ENCODE measurements at regions not wholly inside any gene's neighbourhood (a gene's known extent, or its start where the extent isn't known, plus 50 kb on each side); places are given as distances from the start of the nearest gene placed in this dataset.

- intact Hi-C loops (cut with DNase I, micrococcal nuclease): no loop called here
- Histone ChIP-seq H3K27me3 (ENCODE audit: control insufficient read depth in 1 of 2, insufficient read depth in 2 of 2, low read length in 2 of 2) (no peaks in the 10 kb centered on the region), H3K4me1 (ENCODE audit: insufficient read depth, low read length) (no peaks in the 10 kb centered on the region), H3K27ac (ENCODE audit: low read depth in 1 of 2, low read length in 2 of 2) (no peak overlapping the region), H3K9me3 (ENCODE audit: control insufficient read depth in 1 of 2, insufficient read depth in 1 of 2, low read length in 2 of 2) (no peaks in the 10 kb centered on the region), H3K36me3 (ENCODE audit: insufficient read depth, low read length) (no peaks in the 10 kb centered on the region), H3K4me3 (ENCODE audit: low read length) (no peak overlapping the region)
- no peaks in the 10 kb centered on the region for H3K27me3 Mint-ChIP-seq
- CTCF ChIA-PET: no interaction called here
- H3K27ac Mint-ChIP-seq: no peak overlapping the region
- H3K4me3 Mint-ChIP-seq: no peak overlapping the region
- DNase-seq (no peak), ATAC-seq (ENCODE audit: poor library complexity) (no peak)
- H3K4me1 Mint-ChIP-seq (ENCODE audit: low read depth): no peaks in the 10 kb centered on the region
- POLR2A ChIA-PET: no interaction called here
- H3K36me3 Mint-ChIP-seq (ENCODE audit: low read depth): no peaks in the 10 kb centered on the region
- no peaks in the 10 kb centered on the region for H3K9me3 Mint-ChIP-seq
- TF ChIP-seq CTCF (IDR thresholded peaks at IDR 0.05): no peak
Observed at GRCh38 chrX:30943984-30944383, 54.9 kb upstream of the TAB3 start.

GRCh38 chrX:30941898-30942297 is 52.8 kb upstream of the TAB3 start:
- ATAC-seq (ENCODE audit: poor library complexity): no peak
- H3K27me3 Mint-ChIP-seq: no peaks in the 10 kb centered on the region
- H3K36me3 Mint-ChIP-seq (ENCODE audit: low read depth): no peaks in the 10 kb centered on the region
- H3K4me3 Mint-ChIP-seq: no peak overlapping the region
- POLR2A ChIA-PET: no interaction called here
- CTCF ChIA-PET: no interaction called here
- Histone ChIP-seq H3K27ac (ENCODE audit: low read depth in 1 of 2, low read length in 2 of 2) (no peak overlapping the region), H3K9me3 (ENCODE audit: control insufficient read depth in 1 of 2, insufficient read depth in 1 of 2, low read length in 2 of 2) (no peaks in the 10 kb centered on the region), H3K4me1 (ENCODE audit: insufficient read depth, low read length) (no peaks in the 10 kb centered on the region), H3K4me3 (ENCODE audit: low read length) (no peak overlapping the region), H3K36me3 (ENCODE audit: insufficient read depth, low read length) (no peaks in the 10 kb centered on the region), H3K27me3 (ENCODE audit: control insufficient read depth in 1 of 2, insufficient read depth in 2 of 2, low read length in 2 of 2) (no peaks in the 10 kb centered on the region)
- no peaks in the 10 kb centered on the region for H3K4me1 Mint-ChIP-seq (ENCODE audit: low read depth)
- TF ChIP-seq CTCF (IDR thresholded peaks at IDR 0.05): no peak
- no peak overlapping the region for H3K27ac Mint-ChIP-seq
- no peaks in the 10 kb centered on the region for H3K9me3 Mint-ChIP-seq
- DNase-seq: no peak
- intact Hi-C loops (cut with DNase I, micrococcal nuclease): no loop called here

- Mint-ChIP-seq H3K36me3 (ENCODE audit: low read depth) (no peaks in the 10 kb centered on the region), H3K27ac (no peak overlapping the region), H3K27me3 (no peaks in the 10 kb centered on the region), H3K4me1 (ENCODE audit: low read depth) (no peaks in the 10 kb centered on the region), H3K4me3 (no peak overlapping the region), H3K9me3 (no peaks in the 10 kb centered on the region)
- no peak for DNase-seq
- H3K27ac ChIP-seq (ENCODE audit: low read depth in 1 of 2, low read length in 2 of 2): no peak overlapping the region
- ChIA-PET POLR2A (no interaction called here), CTCF (interaction anchor here (0.8 to 1.4 kb wide), 2 partner anchors 10 to 16 kb away, joined by 3 to 4 read pairs; no protein-coding TSS in a partner anchor)
- no peaks in the 10 kb centered on the region for H3K4me1 ChIP-seq (ENCODE audit: insufficient read depth, low read length)
- H3K36me3 ChIP-seq (ENCODE audit: insufficient read depth, low read length): no peaks in the 10 kb centered on the region
- no peaks in the 10 kb centered on the region for H3K9me3 ChIP-seq (ENCODE audit: control insufficient read depth in 1 of 2, insufficient read depth in 1 of 2, low read length in 2 of 2)
- intact Hi-C loops (cut with DNase I, micrococcal nuclease): no loop called here
- no peaks in the 10 kb centered on the region for H3K27me3 ChIP-seq (ENCODE audit: control insufficient read depth in 1 of 2, insufficient read depth in 2 of 2, low read length in 2 of 2)
- TF ChIP-seq CTCF (IDR thresholded peaks at IDR 0.05): no peak
- no peak for ATAC-seq (ENCODE audit: poor library complexity)
- H3K4me3 ChIP-seq (ENCODE audit: low read length): no peak overlapping the region
Observed at GRCh38 chrX:30939928-30940327, 50.9 kb upstream of the TAB3 start.
